Activated naive CD8-positive, alpha-beta T cell (primary cell): ENCODE measurements at regions not wholly inside any gene's neighbourhood (a gene's known extent, or its start where the extent isn't known, plus 50 kb on each side); places are given as distances from the start of the nearest gene placed in this dataset.

Source experiments
- H3K27ac Mint-ChIP-seq: one replicate; pipeline ENCODE4 v1.8.0; 2021; ENCODE audit warnings: mixed read lengths
- H3K27me3 Mint-ChIP-seq: one replicate; pipeline ENCODE4 v1.8.0; 2021; ENCODE audit warnings: mixed read lengths
- H3K36me3 Mint-ChIP-seq: one replicate; pipeline ENCODE4 v1.8.0; 2021; ENCODE audit warnings: mixed read lengths
- H3K4me1 Mint-ChIP-seq: one replicate; pipeline ENCODE4 v1.8.0; 2021; ENCODE audit warnings: low read depth, mixed read lengths
- H3K4me3 Mint-ChIP-seq: one replicate; pipeline ENCODE4 v1.8.0; 2021; ENCODE audit warnings: mild to moderate bottlenecking, mixed read lengths
- H3K9me3 Mint-ChIP-seq: one replicate; pipeline ENCODE4 v1.8.0; 2021; ENCODE audit warnings: low read depth, mixed read lengths

- Mint-ChIP-seq H3K27me3 (peaks cover 4% of the 10 kb centered on the region), H3K4me1 (no peaks in the 10 kb centered on the region), H3K9me3 (no peaks in the 10 kb centered on the region), H3K27ac (no peak overlapping the region), H3K36me3 (no peaks in the 10 kb centered on the region), H3K4me3 (no peak overlapping the region)
Observed at GRCh38 chr3:104598848-104599511, 767.7 kb upstream of the ALCAM start.

DNA sequence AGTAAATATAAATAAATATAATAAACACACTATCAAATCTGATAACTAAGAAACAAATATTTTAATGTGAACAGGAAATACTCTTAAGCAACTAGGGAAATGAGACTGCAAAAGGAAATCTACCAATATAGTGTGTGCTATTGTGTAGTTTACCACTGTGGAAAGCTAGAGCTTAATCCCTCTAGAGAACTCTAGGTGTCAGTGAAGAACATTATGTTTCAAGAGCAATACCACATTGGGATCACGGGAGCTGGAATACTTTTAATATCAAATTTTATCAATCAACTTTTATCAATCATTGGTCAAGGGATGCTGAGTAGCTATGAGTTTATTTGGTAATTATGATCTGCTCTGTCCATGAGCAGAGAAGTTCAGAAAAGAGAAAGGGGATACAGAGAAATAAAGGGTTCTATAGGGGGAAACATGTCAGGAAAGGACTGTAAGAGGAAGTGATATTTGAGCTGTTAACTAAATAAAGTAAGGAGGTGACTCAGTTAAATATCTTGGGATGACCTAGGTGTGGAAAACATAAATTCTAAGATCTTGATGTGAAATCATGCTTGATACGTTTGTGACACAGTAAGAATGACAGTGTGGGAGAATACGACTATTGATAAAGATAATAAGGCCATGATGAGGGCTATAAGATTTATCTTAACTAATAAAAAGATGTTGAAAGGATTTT lies 762.2 kb upstream of the ALCAM start:
- Mint-ChIP-seq H3K27me3 (peaks cover 19% of the 10 kb centered on the region), H3K4me3 (no peak overlapping the region), H3K36me3 (no peaks in the 10 kb centered on the region), H3K4me1 (no peaks in the 10 kb centered on the region), H3K9me3 (no peaks in the 10 kb centered on the region), H3K27ac (no peak overlapping the region)

GRCh38 chr3:104606812-104607211 lies 759.9 kb upstream of the ALCAM start:
- H3K27me3 Mint-ChIP-seq: peaks cover 19% of the 10 kb centered on the region
- no peaks in the 10 kb centered on the region for H3K36me3 Mint-ChIP-seq
- no peaks in the 10 kb centered on the region for H3K4me1 Mint-ChIP-seq
- H3K9me3 Mint-ChIP-seq: no peaks in the 10 kb centered on the region
- H3K27ac Mint-ChIP-seq: no peak overlapping the region
- H3K4me3 Mint-ChIP-seq: no peak overlapping the region

DNA sequence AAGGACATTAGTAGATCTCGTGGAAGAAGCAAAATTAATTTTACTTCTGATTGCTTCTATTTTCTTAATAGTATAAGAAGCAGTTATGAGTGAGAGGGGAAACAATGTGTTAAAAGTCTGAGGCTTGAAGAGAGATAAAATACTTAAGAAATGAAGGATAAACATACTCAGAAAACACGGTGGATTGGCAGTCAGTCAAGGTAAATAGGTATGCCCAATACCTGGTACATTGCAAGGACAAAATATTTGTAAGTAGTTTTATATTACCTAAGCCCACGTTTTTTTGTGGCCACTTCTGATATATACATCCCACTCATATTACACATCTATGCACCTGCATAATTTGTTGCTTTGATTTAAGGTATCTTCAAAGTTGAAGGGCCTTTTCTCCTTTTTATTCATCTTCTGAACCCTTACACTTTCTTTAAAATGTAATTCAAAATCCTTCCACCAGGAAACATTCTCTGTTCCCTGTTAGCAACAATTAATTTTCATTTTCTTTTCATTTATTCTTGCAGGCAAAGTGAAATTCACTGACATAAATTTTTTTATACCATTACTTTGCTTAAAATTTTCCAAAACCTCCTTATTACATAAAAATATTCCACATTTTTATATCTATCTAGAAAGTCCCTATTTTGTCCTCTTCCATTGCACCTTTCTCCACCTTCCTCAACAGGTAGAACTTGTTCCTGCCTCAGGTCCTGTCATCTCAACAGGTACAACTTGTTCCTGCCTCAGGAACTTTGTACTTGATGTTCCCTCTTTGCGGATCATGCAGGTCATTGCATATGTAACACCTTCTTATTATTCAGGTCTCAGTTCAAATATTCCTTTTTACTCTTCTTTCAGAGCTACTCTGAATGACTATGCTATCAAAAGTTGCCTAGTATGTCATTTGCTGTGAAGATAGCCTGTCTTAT lies 755.7 kb upstream of the ALCAM start:
- Mint-ChIP-seq H3K27ac (no peak overlapping the region), H3K4me3 (no peak overlapping the region), H3K27me3 (peaks cover 10% of the 10 kb centered on the region), H3K36me3 (no peaks in the 10 kb centered on the region), H3K4me1 (no peaks in the 10 kb centered on the region), H3K9me3 (no peaks in the 10 kb centered on the region)

- H3K27ac Mint-ChIP-seq: no peak overlapping the region
- H3K9me3 Mint-ChIP-seq: no peaks in the 10 kb centered on the region
- H3K36me3 Mint-ChIP-seq: no peaks in the 10 kb centered on the region
- H3K4me3 Mint-ChIP-seq: no peak overlapping the region
- no peaks in the 10 kb centered on the region for H3K4me1 Mint-ChIP-seq
- peaks cover 4% of the 10 kb centered on the region for H3K27me3 Mint-ChIP-seq
Observed at GRCh38 chr3:104612218-104612617, 754.5 kb upstream of the ALCAM start.

GRCh38 chr3:104614564-104614963 lies 752.1 kb upstream of the ALCAM start:
- Mint-ChIP-seq H3K27me3 (peaks cover 2% of the 10 kb centered on the region), H3K27ac (no peak overlapping the region), H3K36me3 (no peaks in the 10 kb centered on the region), H3K9me3 (no peaks in the 10 kb centered on the region), H3K4me3 (no peak overlapping the region), H3K4me1 (no peaks in the 10 kb centered on the region)

DNA sequence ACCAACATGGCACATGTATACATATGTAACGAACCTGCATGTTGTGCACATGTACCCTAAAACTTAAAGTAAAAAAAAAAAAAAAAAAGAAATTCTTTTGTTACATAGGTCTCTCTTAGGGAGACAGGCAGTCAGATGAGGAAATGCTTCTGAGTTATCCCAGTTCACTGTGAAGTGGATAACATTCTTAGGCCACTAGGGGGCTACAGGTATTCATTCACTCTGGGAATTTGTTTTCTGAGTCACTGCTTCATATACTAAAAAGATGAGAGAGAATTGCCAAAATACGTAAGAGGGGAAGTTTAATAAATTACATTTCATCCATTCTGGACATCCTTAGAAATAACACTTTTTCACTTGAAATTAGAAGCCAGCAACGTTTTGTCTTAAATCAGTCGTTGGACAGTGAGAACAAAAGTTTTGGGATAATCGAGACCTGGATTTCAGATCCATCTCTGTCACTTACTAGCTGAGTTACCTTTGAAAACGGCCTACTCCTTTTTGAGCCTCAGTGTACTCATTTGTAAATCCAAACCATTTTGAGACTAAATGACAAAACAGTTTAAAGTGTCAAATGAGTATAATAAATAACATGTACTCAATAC lies 738.4 kb upstream of the ALCAM start:
- Mint-ChIP-seq H3K9me3 (peaks cover 3% of the 10 kb centered on the region), H3K4me3 (no peak overlapping the region), H3K4me1 (no peaks in the 10 kb centered on the region), H3K36me3 (no peaks in the 10 kb centered on the region), H3K27ac (no peak overlapping the region), H3K27me3 (no peaks in the 10 kb centered on the region)

- no peak overlapping the region for H3K4me3 Mint-ChIP-seq
- H3K27ac Mint-ChIP-seq: no peak overlapping the region
- no peaks in the 10 kb centered on the region for H3K4me1 Mint-ChIP-seq
- no peaks in the 10 kb centered on the region for H3K27me3 Mint-ChIP-seq
- no peaks in the 10 kb centered on the region for H3K36me3 Mint-ChIP-seq
- peaks cover 3% of the 10 kb centered on the region for H3K9me3 Mint-ChIP-seq
Observed at GRCh38 chr3:104629038-104629437, 737.7 kb upstream of the ALCAM start.

GRCh38 chr3:104631254-104631653 lies 735.5 kb upstream of the ALCAM start:
- no peak overlapping the region for H3K4me3 Mint-ChIP-seq
- H3K36me3 Mint-ChIP-seq: no peaks in the 10 kb centered on the region
- no peak overlapping the region for H3K27ac Mint-ChIP-seq
- H3K9me3 Mint-ChIP-seq: peaks cover 3% of the 10 kb centered on the region
- H3K4me1 Mint-ChIP-seq: no peaks in the 10 kb centered on the region
- H3K27me3 Mint-ChIP-seq: no peaks in the 10 kb centered on the region

DNA sequence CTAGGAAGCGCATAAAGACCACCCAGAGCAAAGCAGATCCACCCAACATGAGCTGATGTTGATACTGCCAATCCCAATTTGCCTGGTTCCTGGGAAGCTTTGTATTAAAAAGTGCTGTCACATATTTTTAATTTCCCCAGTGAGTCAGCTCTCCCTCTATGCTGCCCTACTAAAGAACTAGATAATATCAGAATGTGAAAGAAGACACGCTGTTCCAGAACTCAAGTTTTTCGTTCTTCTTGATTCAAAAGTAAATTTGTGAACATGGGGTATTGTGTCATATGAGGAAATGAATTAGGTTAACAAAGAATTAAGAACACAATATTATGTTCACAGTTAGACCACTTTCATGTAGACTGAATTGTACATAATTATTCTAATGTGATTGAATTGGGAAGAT lies 734.2 kb upstream of the ALCAM start:
- Mint-ChIP-seq H3K9me3 (peaks cover 3% of the 10 kb centered on the region), H3K4me1 (no peaks in the 10 kb centered on the region), H3K27me3 (no peaks in the 10 kb centered on the region), H3K36me3 (no peaks in the 10 kb centered on the region), H3K4me3 (no peak overlapping the region), H3K27ac (no peak overlapping the region)

GRCh38 chr3:104632947-104633346 lies 733.8 kb upstream of the ALCAM start:
- no peak overlapping the region for H3K4me3 Mint-ChIP-seq
- no peak overlapping the region for H3K27ac Mint-ChIP-seq
- no peaks in the 10 kb centered on the region for H3K4me1 Mint-ChIP-seq
- H3K36me3 Mint-ChIP-seq: no peaks in the 10 kb centered on the region
- peaks cover 5% of the 10 kb centered on the region for H3K9me3 Mint-ChIP-seq
- no peaks in the 10 kb centered on the region for H3K27me3 Mint-ChIP-seq

DNA sequence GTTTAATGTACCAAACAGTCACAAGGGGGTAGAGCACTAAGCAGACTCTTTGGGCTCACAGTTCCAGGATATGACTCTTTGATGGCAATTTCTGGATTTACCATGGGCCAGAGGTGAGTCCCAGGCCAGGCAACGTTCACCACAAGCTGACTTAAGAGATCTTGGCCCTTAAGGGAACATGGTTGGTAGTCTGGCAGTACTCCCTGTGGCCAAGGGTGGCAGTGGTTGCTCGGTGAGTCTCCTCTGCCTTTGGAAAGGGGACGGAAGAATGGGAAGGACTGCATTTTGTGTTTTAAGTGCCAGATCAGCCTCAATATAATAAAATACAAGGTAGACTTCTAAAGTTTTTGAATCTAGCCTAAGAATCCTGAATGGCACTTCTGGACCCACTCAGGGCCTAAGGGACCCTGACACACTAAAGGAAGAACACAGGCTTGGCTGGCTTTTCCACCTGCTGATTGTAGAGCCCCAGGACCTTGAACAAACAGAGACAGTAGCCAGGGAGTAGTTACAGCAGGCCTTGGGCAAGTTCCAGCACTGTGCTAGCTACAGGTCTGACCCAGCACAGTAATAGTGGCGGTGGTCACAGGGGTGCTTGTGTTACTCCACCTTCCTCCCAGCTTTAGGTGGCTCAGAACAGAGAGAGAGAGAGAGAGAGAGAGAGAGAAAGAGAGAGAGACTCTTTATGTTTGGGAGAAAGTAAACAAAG lies 730.7 kb upstream of the ALCAM start:
- Mint-ChIP-seq H3K27me3 (no peaks in the 10 kb centered on the region), H3K4me1 (no peaks in the 10 kb centered on the region), H3K27ac (no peak overlapping the region), H3K36me3 (no peaks in the 10 kb centered on the region), H3K9me3 (peaks cover 25% of the 10 kb centered on the region), H3K4me3 (no peak overlapping the region)

DNA sequence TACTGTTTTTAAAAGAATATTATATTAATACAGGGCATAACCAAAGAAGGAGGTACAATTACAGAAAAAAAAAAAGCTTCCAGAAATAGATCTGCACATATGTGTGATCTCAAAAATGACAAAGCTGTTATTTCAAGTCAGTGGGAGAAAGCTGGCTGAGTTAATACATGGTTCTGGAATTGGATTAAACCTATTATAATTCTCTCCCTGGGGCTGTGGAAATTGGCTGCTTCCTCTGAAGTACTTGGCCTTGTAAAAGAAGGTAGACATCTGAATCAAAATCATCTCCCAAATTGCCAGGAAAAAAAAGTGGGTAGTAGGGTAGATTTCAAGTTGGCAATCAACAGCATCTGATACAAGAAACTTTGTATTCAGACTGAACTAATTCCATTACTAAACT lies 723.9 kb upstream of the ALCAM start:
- Mint-ChIP-seq H3K4me1 (no peaks in the 10 kb centered on the region), H3K4me3 (no peak overlapping the region), H3K27me3 (no peaks in the 10 kb centered on the region), H3K9me3 (peaks cover 26% of the 10 kb centered on the region), H3K36me3 (no peaks in the 10 kb centered on the region), H3K27ac (no peak overlapping the region)

GRCh38 chr3:104646196-104646595 lies 720.5 kb upstream of the ALCAM start:
- H3K27ac Mint-ChIP-seq: no peak overlapping the region
- no peak overlapping the region for H3K4me3 Mint-ChIP-seq
- peaks cover 4% of the 10 kb centered on the region for H3K9me3 Mint-ChIP-seq
- H3K27me3 Mint-ChIP-seq: no peaks in the 10 kb centered on the region
- no peaks in the 10 kb centered on the region for H3K4me1 Mint-ChIP-seq
- H3K36me3 Mint-ChIP-seq: no peaks in the 10 kb centered on the region
